ENCODE measurements at regions not wholly inside any gene's neighbourhood (a gene's known extent, or its start where the extent isn't known, plus 50 kb on each side); places are given as distances from the start of the nearest gene placed in this dataset.

GRCh38 chr20:60467078-60467477 is 508.9 kb downstream of the CDH26 start:
- H3K27me3 ChIP-seq (ENCODE audit: control insufficient read depth, insufficient read depth, low read length): no peaks in the 10 kb centered on the region
- dilution Hi-C loops (cut with HindIII; ENCODE audit: low sequenced_read_pairs, unreplicated experiment) (no loop called here), intact Hi-C loops (cut with micrococcal nuclease) (no loop called here), in situ Hi-C loops (cut with MboI; ENCODE audit: low sequenced_read_pairs) (no loop called here)
- no peak overlapping the region for H2BK15ac ChIP-seq (ENCODE audit: low read depth, low read length)
- no peak overlapping the region for H4K5ac ChIP-seq (ENCODE audit: low read depth, low read length)
- no TSS peak for BruUV-seq (replicated peaks)
- no peak overlapping the region for H3K23ac ChIP-seq (ENCODE audit: low read depth, low read length)
- no peaks in the 10 kb centered on the region for H3K79me1 ChIP-seq (ENCODE audit: low read depth in 1 of 2, low read length in 2 of 2)
- no peak overlapping the region for H3K9ac ChIP-seq (ENCODE audit: low read depth, low read length)
- H4K91ac ChIP-seq (ENCODE audit: insufficient read depth, low read depth, low read length): no peak overlapping the region
- ATAC-seq (ENCODE audit: low read depth): no peak
- no peak overlapping the region for H2AK9ac ChIP-seq (replicated peaks; ENCODE audit: low read depth, low read length, poor library complexity)
- H3K18ac ChIP-seq (ENCODE audit: low read depth, low read length): no peak overlapping the region
- H2BK20ac ChIP-seq (ENCODE audit: low read depth, low read length): no peak overlapping the region
- H3K9me3 ChIP-seq (ENCODE audit: control insufficient read depth, insufficient read depth, low read length): peaks cover 5% of the 10 kb centered on the region
- no peak overlapping the region for H3K4ac ChIP-seq (ENCODE audit: low read depth, low read length)
- H4K8ac ChIP-seq (ENCODE audit: low read depth in 2 of 2, low read length in 2 of 2): no peak overlapping the region
- no CpG with 5 or more reads among the region's 2 CpGs for WGBS, 2 experiments (ENCODE audit: extremely low coverage in 2 of 2, insufficient read length in 1 of 2)
- no peak for TF ChIP-seq ELK1 (IDR thresholded peaks at IDR 0.05; ENCODE audit: borderline replicate concordance, low read depth, low read length)
- TF ChIP-seq SMC3 (IDR thresholded peaks at IDR 0.05; ENCODE audit: low read depth, low read length): no peak
- no peak for TF ChIP-seq NFE2L2 (IDR thresholded peaks at IDR 0.05; ENCODE audit: low read depth, low read length)
- TF ChIP-seq BHLHE40 (IDR thresholded peaks at IDR 0.05; ENCODE audit: low read depth, low read length): no peak
- no peak for TF ChIP-seq MAFK (IDR thresholded peaks at IDR 0.05; ENCODE audit: low read depth, low read length)
- no peak for TF ChIP-seq MAZ (IDR thresholded peaks at IDR 0.05; ENCODE audit: borderline replicate concordance, low read depth, low read length)
- no peak overlapping the region for H2BK120ac ChIP-seq (ENCODE audit: low read depth, low read length)
- ChIA-PET CTCF (no interaction called here), POLR2A (ENCODE audit: unreplicated experiment) (no interaction called here)
- no peak for DNase-seq
- no peak overlapping the region for H3K4me2 ChIP-seq (ENCODE audit: low read depth, low read length)
- H3K9me1 ChIP-seq (ENCODE audit: insufficient read depth, low read length): no peaks in the 10 kb centered on the region
- H3K36me3 ChIP-seq (ENCODE audit: control insufficient read depth, insufficient read depth, low read length): no peaks in the 10 kb centered on the region
- H3K4me1 ChIP-seq (ENCODE audit: control insufficient read depth, insufficient read depth, low read length): no peaks in the 10 kb centered on the region
- no peaks in the 10 kb centered on the region for H4K20me1 ChIP-seq (ENCODE audit: insufficient read depth, low read length)
- no peak overlapping the region for H3K56ac ChIP-seq (ENCODE audit: extremely low read depth, insufficient read depth, low read length)
- H2AK5ac ChIP-seq (ENCODE audit: low read depth, low read length): no peak overlapping the region
- H3K27ac ChIP-seq (ENCODE audit: insufficient read depth, low read length): no peak overlapping the region
- H3K4me3 ChIP-seq (ENCODE audit: insufficient read depth, low read depth, low read length): no peak overlapping the region
- H3K14ac ChIP-seq (replicated peaks; ENCODE audit: low read depth, low read length): no peak overlapping the region
- no peak overlapping the region for H2AFZ ChIP-seq (replicated peaks; ENCODE audit: low read length, poor library complexity)
- no peak overlapping the region for H2BK5ac ChIP-seq (ENCODE audit: low read depth, low read length, poor library complexity, severe bottlenecking)
